ENCODE measurements at regions not wholly inside any gene's neighbourhood (a gene's known extent, or its start where the extent isn't known, plus 50 kb on each side); places are given as distances from the start of the nearest gene placed in this dataset.

DNA sequence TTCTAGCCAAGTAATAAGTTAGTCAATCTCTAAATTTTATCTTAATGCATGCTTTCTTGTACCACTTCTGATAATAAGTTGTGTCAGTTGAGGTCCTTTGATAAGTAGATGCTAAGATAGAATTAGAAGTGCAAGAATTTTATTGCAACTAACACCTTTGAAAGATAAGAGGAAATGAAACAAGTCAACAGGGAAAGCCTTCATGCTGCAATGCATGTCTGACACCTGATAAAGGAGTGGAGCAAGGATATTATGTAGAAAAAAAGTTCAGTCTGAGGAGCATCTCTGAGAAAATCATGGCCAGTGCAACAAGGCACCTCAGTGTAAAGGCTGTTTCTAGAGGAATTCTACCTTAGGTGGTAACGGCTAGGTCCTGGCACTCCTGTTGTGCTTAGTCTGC lies 210.7 kb upstream of the PPP1R2C start:
- TF ChIP-seq, protein P1, sequence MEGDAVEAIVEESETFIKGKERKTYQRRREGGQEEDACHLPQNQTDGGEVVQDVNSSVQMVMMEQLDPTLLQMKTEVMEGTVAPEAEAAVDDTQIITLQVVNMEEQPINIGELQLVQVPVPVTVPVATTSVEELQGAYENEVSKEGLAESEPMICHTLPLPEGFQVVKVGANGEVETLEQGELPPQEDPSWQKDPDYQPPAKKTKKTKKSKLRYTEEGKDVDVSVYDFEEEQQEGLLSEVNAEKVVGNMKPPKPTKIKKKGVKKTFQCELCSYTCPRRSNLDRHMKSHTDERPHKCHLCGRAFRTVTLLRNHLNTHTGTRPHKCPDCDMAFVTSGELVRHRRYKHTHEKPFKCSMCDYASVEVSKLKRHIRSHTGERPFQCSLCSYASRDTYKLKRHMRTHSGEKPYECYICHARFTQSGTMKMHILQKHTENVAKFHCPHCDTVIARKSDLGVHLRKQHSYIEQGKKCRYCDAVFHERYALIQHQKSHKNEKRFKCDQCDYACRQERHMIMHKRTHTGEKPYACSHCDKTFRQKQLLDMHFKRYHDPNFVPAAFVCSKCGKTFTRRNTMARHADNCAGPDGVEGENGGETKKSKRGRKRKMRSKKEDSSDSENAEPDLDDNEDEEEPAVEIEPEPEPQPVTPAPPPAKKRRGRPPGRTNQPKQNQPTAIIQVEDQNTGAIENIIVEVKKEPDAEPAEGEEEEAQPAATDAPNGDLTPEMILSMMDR (IDR thresholded peaks at IDR 0.05), result no peak
- TF ChIP-seq POLR2A (IDR thresholded peaks at IDR 0.05), result no peak
